ENCODE measurements at regions not wholly inside any gene's neighbourhood (a gene's known extent, or its start where the extent isn't known, plus 50 kb on each side); places are given as distances from the start of the nearest gene placed in this dataset.
"Not testable (repeated sequence)": the region's sequence is repeated elsewhere in the genome, so short reads cannot be mapped to it uniquely, and the experiment has no call there.

DNA sequence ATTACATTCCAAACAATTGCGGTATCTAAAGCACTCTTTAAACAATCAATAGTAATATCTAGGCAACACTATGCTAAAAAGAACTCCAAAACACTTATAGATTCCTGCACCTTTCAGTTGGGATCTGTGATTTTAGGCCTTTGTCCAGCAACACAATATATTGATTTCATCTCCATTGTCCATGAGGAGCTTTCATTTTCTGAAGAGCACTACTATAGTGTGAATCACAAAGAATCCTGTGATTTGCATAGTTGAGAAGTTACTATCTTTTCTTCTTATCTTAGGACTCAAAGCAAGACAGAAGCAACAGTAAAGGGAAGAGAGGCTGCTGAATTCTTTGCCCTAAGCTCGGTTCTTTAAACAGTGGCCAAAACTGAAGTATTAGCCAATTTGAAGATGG, 846.8 kb downstream of the IPMK start:
- Mint-ChIP-seq H3K9me3 (ENCODE audit: low read depth) (no peaks in the 10 kb centered on the region), H3K27ac (no peak overlapping the region), H3K27me3 (no peaks in the 10 kb centered on the region)

DNA sequence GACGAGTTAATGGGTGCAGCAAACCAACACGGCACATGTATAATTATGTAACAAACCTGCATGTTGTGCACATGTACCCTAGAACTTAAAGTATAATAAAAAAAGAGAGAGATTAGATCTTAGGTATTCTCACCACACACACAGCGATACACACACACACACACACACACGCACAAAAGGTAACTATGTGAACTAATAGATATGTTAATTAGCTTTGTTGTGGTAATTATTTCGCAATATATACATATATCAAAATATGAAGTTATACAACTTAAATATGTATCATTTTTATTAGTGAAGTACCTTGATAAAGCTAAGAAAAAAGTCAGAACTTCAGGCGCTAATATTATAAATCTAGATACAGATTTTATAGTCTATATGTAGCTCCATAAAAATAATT, 849.2 kb downstream of the IPMK start:
- no peaks in the 10 kb centered on the region for H3K36me3 Mint-ChIP-seq
- no peak overlapping the region for H3K4me3 Mint-ChIP-seq
- H3K27ac Mint-ChIP-seq, result no peak overlapping the region
- no peaks in the 10 kb centered on the region for H3K4me1 Mint-ChIP-seq (ENCODE audit: low read depth)
- H3K27me3 Mint-ChIP-seq, result no peaks in the 10 kb centered on the region
- H3K9me3 Mint-ChIP-seq (ENCODE audit: low read depth), result peaks cover 7% of the 10 kb centered on the region

More for the DNA sequence above, 846.8 kb downstream of the IPMK start:
- no peak overlapping the region for H3K4me3 Mint-ChIP-seq
- no peaks in the 10 kb centered on the region for H3K4me1 Mint-ChIP-seq (ENCODE audit: low read depth)
- H3K36me3 Mint-ChIP-seq, result no peaks in the 10 kb centered on the region

DNA sequence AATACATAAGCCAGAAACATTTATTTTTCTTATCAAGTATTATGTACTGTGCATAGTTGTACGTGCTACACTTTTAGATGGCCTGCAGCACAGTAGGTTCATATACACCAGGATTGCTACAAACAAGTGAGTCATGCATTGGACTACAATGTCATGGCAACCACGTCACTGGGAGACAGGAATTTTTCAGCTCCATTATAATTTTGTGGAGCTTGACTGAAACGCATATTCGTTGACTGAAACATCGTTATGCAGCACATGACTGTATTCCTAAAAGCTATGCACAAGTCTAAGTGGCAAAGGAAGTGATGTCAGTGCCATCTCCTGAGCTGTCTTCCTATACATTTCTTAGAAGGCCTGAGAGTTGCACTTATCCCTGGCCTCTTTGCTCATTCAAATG, 871.8 kb downstream of the IPMK start:
- no peak overlapping the region for H3K27ac Mint-ChIP-seq
- H3K4me1 Mint-ChIP-seq (ENCODE audit: low read depth), result no peaks in the 10 kb centered on the region
- H3K9me3 Mint-ChIP-seq (ENCODE audit: low read depth), result peaks cover 8% of the 10 kb centered on the region
- no peak overlapping the region for H3K4me3 Mint-ChIP-seq
- H3K36me3 Mint-ChIP-seq, result no peaks in the 10 kb centered on the region
- no peaks in the 10 kb centered on the region for H3K27me3 Mint-ChIP-seq

DNA sequence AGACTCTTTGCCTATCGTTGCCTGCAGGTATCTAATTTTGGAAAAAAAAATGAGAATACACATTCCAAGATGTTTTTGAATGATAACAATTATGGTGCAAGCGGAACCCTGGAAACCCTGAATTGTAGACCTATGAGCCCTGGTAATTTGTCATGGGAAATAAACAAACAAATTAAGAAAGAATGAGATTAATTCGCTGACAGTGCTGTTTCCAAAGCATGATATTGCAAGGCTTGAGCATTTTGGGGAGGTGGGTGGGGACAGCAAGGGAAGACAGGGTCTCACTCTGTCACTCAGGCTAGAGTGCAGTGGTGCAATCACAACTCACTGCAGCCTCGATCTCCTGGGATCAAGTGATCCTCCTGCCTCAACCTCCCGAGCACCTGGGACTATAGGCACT, 900.3 kb downstream of the IPMK start:
- Mint-ChIP-seq H3K4me3 (no peak overlapping the region), H3K27ac (no peak overlapping the region), H3K4me1 (ENCODE audit: low read depth) (no peaks in the 10 kb centered on the region), H3K9me3 (ENCODE audit: low read depth) (no peaks in the 10 kb centered on the region), H3K36me3 (no peaks in the 10 kb centered on the region), H3K27me3 (no peaks in the 10 kb centered on the region)

DNA sequence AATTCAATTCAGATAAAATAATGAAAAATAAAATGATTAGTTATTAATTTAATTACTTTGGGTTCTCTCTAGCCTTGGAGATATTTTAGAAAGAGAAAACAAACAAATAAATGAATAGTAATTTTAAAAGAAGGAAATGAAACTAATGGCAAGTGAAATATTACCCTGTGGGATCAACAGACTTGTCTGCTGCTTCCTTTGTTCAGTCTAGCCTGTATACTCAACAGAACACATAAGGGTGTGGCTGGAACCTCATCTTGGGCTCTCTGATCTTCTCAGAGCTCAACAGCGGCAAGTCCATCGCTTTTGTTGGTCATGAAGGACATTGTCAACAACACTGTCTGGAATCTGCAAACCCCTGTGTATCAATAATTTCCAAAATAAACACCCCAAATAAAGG, 904.9 kb downstream of the IPMK start:
- H3K27ac Mint-ChIP-seq, result no peak overlapping the region
- no peaks in the 10 kb centered on the region for H3K4me1 Mint-ChIP-seq (ENCODE audit: low read depth)
- H3K9me3 Mint-ChIP-seq (ENCODE audit: low read depth), result peaks cover 4% of the 10 kb centered on the region
- no peak overlapping the region for H3K4me3 Mint-ChIP-seq
- no peaks in the 10 kb centered on the region for H3K27me3 Mint-ChIP-seq
- H3K36me3 Mint-ChIP-seq, result no peaks in the 10 kb centered on the region

DNA sequence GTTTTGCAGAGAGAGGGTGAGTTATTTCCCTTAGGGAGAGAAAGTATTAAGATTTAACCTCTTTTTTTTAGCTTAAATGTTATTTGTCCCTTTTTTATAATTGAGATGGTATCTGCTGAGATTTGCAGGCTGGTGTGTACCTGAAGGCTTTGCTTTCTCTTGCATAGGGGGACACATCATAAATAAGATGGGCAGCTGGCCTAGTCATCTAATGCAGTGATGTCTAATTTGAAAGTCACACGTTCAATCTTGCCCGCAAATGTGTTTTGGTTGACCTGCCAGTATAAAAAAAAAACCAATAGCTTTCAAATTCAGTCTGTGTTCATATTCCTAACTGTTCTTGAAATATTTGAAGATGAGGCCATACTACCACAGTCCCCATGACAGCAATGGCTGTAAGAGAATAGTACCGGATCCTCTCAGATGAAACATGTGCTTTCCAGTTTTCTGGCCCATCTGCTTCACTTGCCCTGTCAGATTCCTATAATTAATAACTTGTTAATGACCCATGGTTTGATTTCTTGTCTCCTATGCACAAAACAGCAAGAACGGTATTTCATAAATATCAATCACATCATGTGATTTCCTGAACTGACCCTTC, 914.2 kb downstream of the IPMK start:
- no peaks in the 10 kb centered on the region for H3K27me3 Mint-ChIP-seq
- H3K4me3 Mint-ChIP-seq, result no peak overlapping the region
- H3K4me1 Mint-ChIP-seq (ENCODE audit: low read depth), result no peaks in the 10 kb centered on the region
- H3K36me3 Mint-ChIP-seq, result no peaks in the 10 kb centered on the region
- peaks cover 6% of the 10 kb centered on the region for H3K9me3 Mint-ChIP-seq (ENCODE audit: low read depth)
- no peak overlapping the region for H3K27ac Mint-ChIP-seq

DNA sequence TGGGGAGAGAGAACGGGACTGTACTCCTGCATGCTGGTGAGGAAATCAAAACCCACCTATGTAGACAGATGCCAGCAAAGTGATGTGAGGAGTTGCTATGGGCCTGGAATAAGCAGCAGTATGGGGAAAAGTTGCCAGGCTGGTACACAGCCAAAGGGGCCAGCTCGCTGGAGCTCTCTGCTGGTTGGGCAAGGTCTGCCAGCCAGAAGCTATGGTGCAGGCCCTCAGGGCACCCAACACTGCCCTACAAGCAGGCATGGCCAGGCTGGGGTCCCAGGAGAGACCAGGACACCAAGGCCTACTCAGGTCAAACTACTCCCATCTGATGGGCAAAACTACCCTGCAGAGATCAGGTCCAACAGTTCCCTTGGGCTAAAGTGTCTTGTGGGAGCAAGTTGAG, 916.6 kb downstream of the IPMK start:
- no peak overlapping the region for H3K27ac Mint-ChIP-seq
- no peaks in the 10 kb centered on the region for H3K4me1 Mint-ChIP-seq (ENCODE audit: low read depth)
- no peaks in the 10 kb centered on the region for H3K36me3 Mint-ChIP-seq
- H3K27me3 Mint-ChIP-seq, result no peaks in the 10 kb centered on the region
- H3K4me3 Mint-ChIP-seq, result no peak overlapping the region
- H3K9me3 Mint-ChIP-seq (ENCODE audit: low read depth), result peaks cover 6% of the 10 kb centered on the region

DNA sequence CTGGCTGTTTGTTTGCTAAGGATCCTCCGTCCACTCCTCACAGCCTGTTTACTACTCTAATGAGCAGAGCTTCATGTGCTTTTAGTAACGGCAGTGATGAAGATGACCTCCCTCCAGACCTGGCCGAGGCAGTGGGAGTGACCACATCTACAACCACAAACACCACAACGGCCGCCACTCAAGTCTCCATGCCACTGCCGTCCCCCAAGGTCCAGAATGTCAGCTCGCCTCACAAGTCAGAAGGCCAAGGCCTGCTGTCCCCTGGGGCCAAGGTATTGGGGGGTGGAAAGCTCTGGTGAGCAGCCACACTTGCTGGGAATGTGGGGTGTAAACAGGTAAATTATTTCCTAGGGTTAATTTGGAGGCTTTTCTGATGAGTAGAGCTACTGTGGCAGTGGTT, 926.4 kb downstream of the IPMK start:
- Mint-ChIP-seq H3K36me3 (no peaks in the 10 kb centered on the region), H3K27ac (no peak overlapping the region), H3K9me3 (ENCODE audit: low read depth) (peaks cover 9% of the 10 kb centered on the region), H3K4me3 (no peak overlapping the region), H3K27me3 (no peaks in the 10 kb centered on the region), H3K4me1 (ENCODE audit: low read depth) (no peaks in the 10 kb centered on the region)

DNA sequence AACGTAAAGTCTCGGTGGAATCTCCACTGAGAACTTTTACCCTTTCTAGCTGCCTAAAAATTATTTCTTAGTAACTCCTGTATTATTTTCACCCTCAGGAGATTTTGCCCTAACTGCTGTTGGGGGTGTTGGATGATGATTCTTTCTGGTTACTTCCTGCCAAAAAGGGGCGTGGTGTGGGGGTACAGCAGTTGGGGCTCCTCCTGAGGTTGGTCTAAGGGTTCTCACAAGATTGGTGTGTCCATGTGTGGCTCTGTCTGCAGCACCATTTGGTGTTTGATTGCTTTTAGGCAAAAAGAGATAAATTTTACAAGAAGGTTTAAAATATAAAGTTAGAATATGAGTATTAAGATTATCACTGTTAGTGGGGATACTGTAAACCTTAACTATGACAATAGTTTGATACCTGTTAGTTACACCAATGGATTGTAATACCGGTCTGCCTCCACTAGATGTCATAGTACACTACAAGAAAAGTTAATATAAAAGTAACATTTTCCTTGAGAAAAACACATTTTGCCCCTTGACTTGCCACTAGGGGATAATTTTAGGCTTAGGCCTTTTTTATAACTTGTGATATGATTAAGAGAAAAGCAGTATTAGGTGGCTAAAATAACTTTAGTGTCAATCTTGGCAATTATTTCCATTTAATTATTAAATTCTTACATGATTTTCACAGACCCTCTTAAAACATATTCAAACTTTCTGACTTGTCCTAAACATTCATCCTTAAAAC, 928.7 kb downstream of the IPMK start:
- no peaks in the 10 kb centered on the region for H3K9me3 Mint-ChIP-seq (ENCODE audit: low read depth)
- no peak overlapping the region for H3K27ac Mint-ChIP-seq
- no peaks in the 10 kb centered on the region for H3K36me3 Mint-ChIP-seq
- no peaks in the 10 kb centered on the region for H3K27me3 Mint-ChIP-seq
- H3K4me1 Mint-ChIP-seq (ENCODE audit: low read depth), result no peaks in the 10 kb centered on the region
- no peak overlapping the region for H3K4me3 Mint-ChIP-seq

DNA sequence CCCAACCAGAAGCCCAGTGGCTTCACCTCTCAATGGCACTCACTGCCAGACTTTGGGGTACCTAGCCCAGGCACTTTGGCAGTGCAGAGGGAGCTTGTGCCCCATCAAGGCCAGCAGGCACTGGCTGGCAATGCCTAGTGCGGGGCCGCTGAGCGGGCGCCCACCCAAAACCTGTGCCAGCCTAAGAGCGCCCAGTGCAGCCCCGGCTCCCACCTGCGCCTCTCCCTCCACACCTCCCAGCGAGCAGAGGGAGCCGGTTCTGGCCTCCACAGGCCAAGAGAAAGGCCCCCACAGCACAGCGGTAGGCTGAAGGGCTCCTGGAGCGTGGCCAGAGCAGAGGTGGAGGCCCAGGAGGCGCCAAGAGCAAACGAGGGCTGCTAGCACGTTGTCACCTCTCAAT, 930.8 kb downstream of the IPMK start:
- no peaks in the 10 kb centered on the region for H3K9me3 Mint-ChIP-seq (ENCODE audit: low read depth)
- H3K36me3 Mint-ChIP-seq, result no peaks in the 10 kb centered on the region
- H3K4me3 Mint-ChIP-seq, result no peak overlapping the region
- no peaks in the 10 kb centered on the region for H3K4me1 Mint-ChIP-seq (ENCODE audit: low read depth)
- no peak overlapping the region for H3K27ac Mint-ChIP-seq
- H3K27me3 Mint-ChIP-seq, result no peaks in the 10 kb centered on the region

DNA sequence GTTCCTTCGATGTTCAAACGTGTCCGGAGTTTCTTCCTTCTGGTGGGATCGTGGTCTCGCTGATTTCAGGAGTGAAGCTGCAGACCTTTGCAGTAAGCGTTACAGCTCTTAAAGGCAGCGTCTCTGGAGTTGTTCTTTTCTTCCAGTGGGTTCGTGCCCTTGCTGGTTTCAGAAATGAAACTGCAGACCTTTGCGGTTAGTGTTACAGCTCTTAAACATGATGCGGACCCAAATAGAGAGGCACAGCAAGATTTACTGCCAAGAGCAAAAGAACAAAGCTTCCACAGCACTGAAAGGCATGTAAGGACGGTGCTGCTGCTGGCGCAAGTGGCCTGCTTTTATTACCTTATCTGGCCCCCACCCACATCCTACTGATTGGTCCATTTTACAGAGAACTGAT, 931.4 kb downstream of the IPMK start:
- H3K27ac Mint-ChIP-seq, result no peak overlapping the region
- H3K4me3 Mint-ChIP-seq, result no peak overlapping the region

DNA sequence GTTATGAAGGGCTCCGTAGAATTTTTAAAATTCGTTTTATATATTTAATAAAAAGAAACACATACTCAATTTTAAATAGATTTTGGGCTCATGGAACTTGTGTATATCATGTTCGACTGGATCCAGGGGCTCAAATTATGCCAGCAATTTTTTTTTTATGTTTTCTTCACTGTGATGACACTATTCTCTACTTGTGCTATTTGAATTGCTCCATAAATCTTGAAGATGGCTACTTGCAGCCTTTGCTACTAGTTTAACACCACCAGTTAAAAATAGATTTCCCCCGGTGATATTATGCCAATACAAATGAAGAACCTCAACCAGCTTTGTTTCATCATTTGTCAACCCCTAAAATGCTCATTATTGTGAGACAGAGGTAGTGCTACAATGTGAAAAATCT, 933.2 kb downstream of the IPMK start:
- H3K36me3 Mint-ChIP-seq, result no peaks in the 10 kb centered on the region
- no peaks in the 10 kb centered on the region for H3K9me3 Mint-ChIP-seq (ENCODE audit: low read depth)
- H3K4me1 Mint-ChIP-seq (ENCODE audit: low read depth), result no peaks in the 10 kb centered on the region
- H3K4me3 Mint-ChIP-seq, result no peak overlapping the region
- no peaks in the 10 kb centered on the region for H3K27me3 Mint-ChIP-seq
- no peak overlapping the region for H3K27ac Mint-ChIP-seq

More for the DNA sequence above, 931.4 kb downstream of the IPMK start:
- no peaks in the 10 kb centered on the region for H3K4me1 Mint-ChIP-seq (ENCODE audit: low read depth)
- H3K36me3 Mint-ChIP-seq, result no peaks in the 10 kb centered on the region
- no peaks in the 10 kb centered on the region for H3K9me3 Mint-ChIP-seq (ENCODE audit: low read depth)
- H3K27me3 Mint-ChIP-seq, result no peaks in the 10 kb centered on the region

DNA sequence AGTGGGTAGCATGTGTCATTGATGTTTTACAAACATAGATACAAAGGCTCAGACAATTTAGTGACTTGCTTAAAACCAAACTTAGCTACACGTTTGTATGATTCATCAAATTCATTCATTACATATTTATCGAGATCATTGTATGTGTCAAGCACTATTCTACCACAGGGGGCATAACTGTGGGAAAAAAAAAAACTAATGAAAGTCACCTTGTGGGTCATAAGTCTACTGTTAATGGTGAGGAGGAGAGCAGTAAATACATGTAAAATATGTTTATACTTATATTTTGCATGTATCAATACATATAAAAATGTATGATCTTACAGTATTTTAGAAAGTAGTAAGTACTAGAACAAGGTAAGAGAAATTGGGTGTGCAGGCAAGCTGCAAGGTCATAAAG, 933.8 kb downstream of the IPMK start:
- Mint-ChIP-seq H3K4me1 (ENCODE audit: low read depth) (no peaks in the 10 kb centered on the region), H3K27me3 (no peaks in the 10 kb centered on the region), H3K9me3 (ENCODE audit: low read depth) (no peaks in the 10 kb centered on the region), H3K4me3 (no peak overlapping the region), H3K27ac (no peak overlapping the region), H3K36me3 (no peaks in the 10 kb centered on the region)

DNA sequence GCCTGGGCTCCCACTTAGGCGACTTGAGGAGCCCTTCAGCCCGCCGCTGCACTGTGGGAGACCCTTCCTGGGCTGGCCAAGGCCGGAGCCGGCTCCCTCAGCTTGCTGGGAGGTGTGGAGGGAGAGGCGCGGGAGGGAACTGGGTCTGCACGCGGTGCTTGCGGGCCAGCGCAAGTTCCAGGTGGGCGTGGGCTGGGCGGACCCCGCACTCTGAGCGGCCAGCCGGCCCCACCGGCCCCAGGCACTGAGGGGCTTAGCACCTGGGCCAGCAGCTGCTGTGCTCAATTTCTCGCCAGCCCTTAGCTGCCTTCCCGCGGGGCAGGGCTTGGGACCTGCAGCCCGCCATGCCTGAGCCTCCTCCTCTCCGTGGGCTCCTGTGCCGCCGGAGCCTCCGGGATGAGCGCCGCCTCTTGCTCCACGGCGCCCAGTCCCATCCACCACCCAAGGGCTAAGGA, 946.3 kb downstream of the IPMK start:
- not testable (repeated sequence) for H3K36me3 Mint-ChIP-seq; H3K4me3 Mint-ChIP-seq; H3K27me3 Mint-ChIP-seq; H3K4me1 Mint-ChIP-seq (ENCODE audit: low read depth); H3K9me3 Mint-ChIP-seq (ENCODE audit: low read depth); H3K27ac Mint-ChIP-seq

DNA sequence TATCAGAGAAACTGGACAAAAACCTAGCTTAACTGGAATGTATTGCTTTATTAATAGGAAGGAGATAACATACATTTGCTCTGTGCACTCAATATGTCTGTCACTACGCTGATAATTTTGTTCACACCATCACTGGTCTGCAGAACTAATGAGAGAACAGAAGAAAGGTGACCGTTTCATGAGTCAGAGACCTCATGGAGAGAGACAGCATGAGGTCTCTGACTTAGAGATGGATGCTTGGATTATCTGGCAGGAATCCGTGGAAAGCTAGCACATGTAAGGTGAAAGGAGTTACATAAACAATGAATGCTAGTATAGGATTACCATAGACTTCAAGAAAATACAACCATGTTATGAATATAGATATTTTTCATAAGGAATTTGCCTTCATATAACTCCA, 947.3 kb downstream of the IPMK start:
- peaks cover 5% of the 10 kb centered on the region for H3K9me3 Mint-ChIP-seq (ENCODE audit: low read depth)
- no peaks in the 10 kb centered on the region for H3K36me3 Mint-ChIP-seq
- H3K4me1 Mint-ChIP-seq (ENCODE audit: low read depth), result no peaks in the 10 kb centered on the region
- no peaks in the 10 kb centered on the region for H3K27me3 Mint-ChIP-seq
- H3K27ac Mint-ChIP-seq, result no peak overlapping the region
- H3K4me3 Mint-ChIP-seq, result no peak overlapping the region

DNA sequence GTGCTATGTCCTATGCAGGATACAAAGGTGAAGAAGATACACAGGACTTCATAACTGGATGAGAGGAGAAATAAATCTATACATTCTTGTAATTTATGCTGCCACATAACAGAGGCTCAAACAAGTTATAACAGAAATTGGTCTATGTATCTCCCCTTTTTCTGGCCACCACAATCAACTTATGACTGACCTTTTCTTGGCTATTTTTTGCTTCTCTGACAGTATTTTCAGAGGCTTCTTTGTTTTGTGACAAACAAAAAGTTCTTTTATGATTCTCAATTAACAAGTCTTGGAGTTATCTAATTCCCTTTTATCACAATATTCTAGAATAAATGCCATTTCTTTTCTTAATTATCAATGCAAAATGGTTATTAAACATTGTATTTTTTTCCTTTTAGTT, 953.0 kb upstream of the ZWINT start:
- Mint-ChIP-seq H3K4me1 (ENCODE audit: low read depth) (no peaks in the 10 kb centered on the region), H3K9me3 (ENCODE audit: low read depth) (no peaks in the 10 kb centered on the region), H3K36me3 (no peaks in the 10 kb centered on the region), H3K27ac (no peak overlapping the region), H3K27me3 (no peaks in the 10 kb centered on the region), H3K4me3 (no peak overlapping the region)
